ENCODE measurements at regions not wholly inside any gene's neighbourhood (a gene's known extent, or its start where the extent isn't known, plus 50 kb on each side); places are given as distances from the start of the nearest gene placed in this dataset.

DNA sequence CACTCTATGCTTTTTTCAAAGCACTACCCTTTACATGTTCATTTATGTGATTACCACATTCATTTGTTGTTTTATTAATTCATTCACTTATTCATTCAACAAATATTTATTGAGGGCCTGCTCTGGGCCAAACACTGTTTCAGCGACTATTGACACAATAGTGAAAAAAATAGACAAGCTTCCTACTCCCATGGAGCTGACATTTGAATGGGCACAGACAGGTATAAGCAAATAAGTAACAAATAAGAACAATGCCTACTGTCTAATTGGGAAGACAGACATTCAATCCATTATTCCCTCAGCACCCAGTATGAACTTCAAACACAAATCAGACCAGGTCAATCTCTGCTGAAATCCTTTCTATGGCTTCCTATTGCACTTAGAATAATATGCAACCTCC lies 156.9 kb upstream of the NR3C1 start:
- no peaks in the 10 kb centered on the region for H3K4me1 ChIP-seq
- H3K9ac ChIP-seq, result no peak overlapping the region
- H3K9me3 ChIP-seq (ENCODE audit: low read depth), result no peaks in the 10 kb centered on the region
- H3K4me1 Mint-ChIP-seq, result no peaks in the 10 kb centered on the region
- H3F3A ChIP-seq (ENCODE audit: low read depth), result no peaks in the 10 kb centered on the region
- no peak overlapping the region for H3K4me2 ChIP-seq
- no peak for DNase-seq (ENCODE audit: low spot score)
- H3K4me3 Mint-ChIP-seq, result no peak overlapping the region
- no peaks in the 10 kb centered on the region for H3K36me3 ChIP-seq
- no peak overlapping the region for H3K4me3 ChIP-seq
- no peaks in the 10 kb centered on the region for H3K79me2 ChIP-seq (ENCODE audit: low read depth)
- H3K36me3 Mint-ChIP-seq, result no peaks in the 10 kb centered on the region
- H3K9me3 Mint-ChIP-seq, result no peaks in the 10 kb centered on the region
- no peaks in the 10 kb centered on the region for H3K27me3 ChIP-seq
- no peaks in the 10 kb centered on the region for H3K27me3 Mint-ChIP-seq (ENCODE audit: insufficient read depth, low read depth)
- H3K27ac ChIP-seq, result no peak overlapping the region
- no peak for TF ChIP-seq CTCF (IDR thresholded peaks at IDR 0.05)
- TF ChIP-seq EZH2phosphoT487 (IDR thresholded peaks at IDR 0.05), result no peak
- TF ChIP-seq EZH2 (IDR thresholded peaks at IDR 0.05), result no peak
- H2AFZ ChIP-seq (replicated peaks), result no peak overlapping the region
- no peak overlapping the region for H3K27ac Mint-ChIP-seq
- no peaks in the 10 kb centered on the region for H4K20me1 ChIP-seq (ENCODE audit: low read depth)

GRCh38 chr5:143559586-143560109 lies 156.2 kb upstream of the NR3C1 start:
- H3K79me2 ChIP-seq (ENCODE audit: low read depth), result no peaks in the 10 kb centered on the region
- no peak overlapping the region for H3K27ac ChIP-seq
- no peaks in the 10 kb centered on the region for H3K27me3 ChIP-seq
- Mint-ChIP-seq H3K9me3 (no peaks in the 10 kb centered on the region), H3K27ac (no peak overlapping the region), H3K27me3 (ENCODE audit: insufficient read depth, low read depth) (no peaks in the 10 kb centered on the region), H3K36me3 (no peaks in the 10 kb centered on the region), H3K4me1 (no peaks in the 10 kb centered on the region), H3K4me3 (no peak overlapping the region)
- DNase-seq (ENCODE audit: low spot score), result no peak
- no peaks in the 10 kb centered on the region for H3K36me3 ChIP-seq
- TF ChIP-seq EZH2 (IDR thresholded peaks at IDR 0.05), result no peak
- no peak for TF ChIP-seq CTCF (IDR thresholded peaks at IDR 0.05)
- TF ChIP-seq EZH2phosphoT487 (IDR thresholded peaks at IDR 0.05), result no peak
- no peak overlapping the region for H2AFZ ChIP-seq (replicated peaks)
- H4K20me1 ChIP-seq (ENCODE audit: low read depth), result no peaks in the 10 kb centered on the region
- no peak overlapping the region for H3K4me3 ChIP-seq
- no peak overlapping the region for H3K9ac ChIP-seq
- H3K9me3 ChIP-seq (ENCODE audit: low read depth), result no peaks in the 10 kb centered on the region
- H3K4me2 ChIP-seq, result no peak overlapping the region
- no peaks in the 10 kb centered on the region for H3F3A ChIP-seq (ENCODE audit: low read depth)
- no peaks in the 10 kb centered on the region for H3K4me1 ChIP-seq

- no peak for DNase-seq (ENCODE audit: low spot score)
- Mint-ChIP-seq H3K27me3 (ENCODE audit: insufficient read depth, low read depth) (no peaks in the 10 kb centered on the region), H3K4me1 (no peaks in the 10 kb centered on the region), H3K4me3 (no peak overlapping the region), H3K9me3 (no peaks in the 10 kb centered on the region), H3K27ac (no peak overlapping the region), H3K36me3 (no peaks in the 10 kb centered on the region)
- H3K9me3 ChIP-seq (ENCODE audit: low read depth), result no peaks in the 10 kb centered on the region
- no peak overlapping the region for H2AFZ ChIP-seq (replicated peaks)
- no peak overlapping the region for H3K27ac ChIP-seq
- no peaks in the 10 kb centered on the region for H3K27me3 ChIP-seq
- TF ChIP-seq EZH2phosphoT487 (IDR thresholded peaks at IDR 0.05) (no peak), CTCF (IDR thresholded peaks at IDR 0.05) (no peak), EZH2 (IDR thresholded peaks at IDR 0.05) (no peak)
- H3K36me3 ChIP-seq, result no peaks in the 10 kb centered on the region
- no peaks in the 10 kb centered on the region for H3K79me2 ChIP-seq (ENCODE audit: low read depth)
- H3K4me2 ChIP-seq, result no peak overlapping the region
- no peaks in the 10 kb centered on the region for H3F3A ChIP-seq (ENCODE audit: low read depth)
- no peaks in the 10 kb centered on the region for H3K4me1 ChIP-seq
- no peak overlapping the region for H3K9ac ChIP-seq
- no peak overlapping the region for H3K4me3 ChIP-seq
- H4K20me1 ChIP-seq (ENCODE audit: low read depth), result no peaks in the 10 kb centered on the region
These were observed 154.6 kb upstream of the NR3C1 start for GRCh38 chr5:143558048-143558447.
